HG02870 (cell line): ENCODE measurements at regions not wholly inside any gene's neighbourhood (a gene's known extent, or its start where the extent isn't known, plus 50 kb on each side); places are given as distances from the start of the nearest gene placed in this dataset.
"Not testable (repeated sequence)": the region's sequence is repeated elsewhere in the genome, so short reads cannot be mapped to it uniquely, and the experiment has no call there.

Experiments
- ATAC-seq: cut with Tn5 transposase; IDR thresholded peaks from one replicate; pipeline ENCODE4 v1.9.1; 2021; ENCODE audit warnings: mild to moderate bottlenecking, moderate library complexity; ENCODE audit not compliant: unreplicated experiment

DNA sequence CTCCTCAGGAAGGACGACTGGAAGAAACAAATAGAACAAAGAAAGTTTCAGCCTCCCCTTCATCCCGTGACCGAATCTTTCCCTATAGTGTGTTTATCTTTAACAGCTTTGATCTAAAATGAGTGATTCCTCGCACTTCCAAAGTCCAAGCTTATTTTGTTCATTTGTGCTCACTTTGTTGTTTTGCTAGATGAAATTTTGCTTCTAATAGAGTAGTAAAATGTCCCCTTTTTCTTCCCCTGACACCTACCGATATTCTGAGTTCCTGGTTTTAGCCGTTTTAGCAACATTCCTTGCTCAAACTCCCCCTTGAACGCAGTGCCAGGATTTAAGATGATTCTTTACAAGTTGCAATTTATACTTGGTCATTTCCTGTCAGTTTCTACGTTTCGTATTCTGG, 204.2 kb downstream of the FGF9 start:
- no peak for ATAC-seq

DNA sequence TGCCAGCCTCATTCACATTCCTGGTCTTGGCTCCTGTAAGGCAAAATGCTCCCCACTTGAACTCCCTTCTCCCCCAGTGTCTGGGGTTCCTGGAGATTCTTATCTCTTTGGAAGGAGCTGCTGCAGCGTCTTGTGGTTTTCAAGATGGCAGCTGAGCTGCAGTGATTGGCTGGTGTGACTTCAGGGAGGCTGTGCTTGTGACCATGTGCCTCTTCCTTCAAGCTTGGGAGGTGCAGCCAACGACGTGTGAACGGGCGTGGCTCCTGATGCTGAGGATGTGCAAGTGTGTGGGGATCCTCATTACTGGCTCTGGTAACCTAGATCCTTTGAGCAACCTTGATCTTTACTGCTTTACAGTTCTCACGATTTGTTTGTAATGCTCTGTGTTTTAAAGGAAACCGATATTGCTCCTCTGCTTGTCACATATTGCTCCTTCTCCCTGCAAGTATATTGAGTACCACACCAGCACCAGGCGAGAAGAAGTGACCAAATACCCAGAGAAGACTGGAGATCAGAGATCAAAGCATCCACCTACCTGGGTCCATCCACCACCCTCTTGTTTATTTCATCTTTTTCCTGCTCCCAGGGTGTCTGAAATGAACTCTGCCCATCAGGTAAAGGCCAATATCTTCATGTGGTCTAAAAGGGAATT, 208.5 kb downstream of the FGF9 start:
- ATAC-seq: no peak

DNA sequence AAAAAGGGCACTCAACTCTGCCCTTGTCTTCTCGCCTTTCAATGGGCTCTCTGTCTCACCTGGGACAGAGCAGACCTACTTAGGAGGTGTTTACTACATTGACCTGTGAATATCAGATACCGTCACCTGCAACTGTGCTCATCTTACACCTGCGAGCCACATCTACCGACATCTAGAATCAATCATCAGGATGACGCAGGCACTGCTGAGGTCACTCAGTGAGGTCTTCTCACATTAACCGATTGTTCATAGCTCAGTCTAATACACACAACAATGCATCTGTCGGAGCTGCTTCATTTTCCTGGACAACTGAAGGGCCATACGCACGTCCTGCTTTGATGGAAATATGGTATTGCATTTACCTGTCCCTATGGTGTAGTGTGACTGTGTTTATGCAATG, 211.9 kb downstream of the FGF9 start:
- no peak for ATAC-seq

DNA sequence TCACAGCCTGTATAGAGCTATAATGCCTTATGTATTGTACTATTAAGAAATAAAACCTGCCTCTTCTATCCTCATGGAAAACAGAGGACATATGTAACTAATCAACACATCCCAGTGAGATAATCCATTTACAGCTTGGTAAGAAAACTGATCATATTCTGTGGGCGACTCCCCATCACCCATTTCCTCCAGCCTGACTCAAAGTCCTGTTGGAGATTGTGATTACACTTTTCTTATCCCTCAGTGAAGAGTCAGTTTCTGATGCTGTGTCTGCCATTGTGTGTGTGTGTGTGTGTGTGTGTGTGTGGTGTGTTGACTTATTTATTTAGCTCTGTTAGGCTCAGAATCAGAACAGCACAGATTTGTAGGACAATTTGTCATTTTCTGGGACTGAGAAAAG, 212.8 kb downstream of the FGF9 start:
- no peak for ATAC-seq

DNA sequence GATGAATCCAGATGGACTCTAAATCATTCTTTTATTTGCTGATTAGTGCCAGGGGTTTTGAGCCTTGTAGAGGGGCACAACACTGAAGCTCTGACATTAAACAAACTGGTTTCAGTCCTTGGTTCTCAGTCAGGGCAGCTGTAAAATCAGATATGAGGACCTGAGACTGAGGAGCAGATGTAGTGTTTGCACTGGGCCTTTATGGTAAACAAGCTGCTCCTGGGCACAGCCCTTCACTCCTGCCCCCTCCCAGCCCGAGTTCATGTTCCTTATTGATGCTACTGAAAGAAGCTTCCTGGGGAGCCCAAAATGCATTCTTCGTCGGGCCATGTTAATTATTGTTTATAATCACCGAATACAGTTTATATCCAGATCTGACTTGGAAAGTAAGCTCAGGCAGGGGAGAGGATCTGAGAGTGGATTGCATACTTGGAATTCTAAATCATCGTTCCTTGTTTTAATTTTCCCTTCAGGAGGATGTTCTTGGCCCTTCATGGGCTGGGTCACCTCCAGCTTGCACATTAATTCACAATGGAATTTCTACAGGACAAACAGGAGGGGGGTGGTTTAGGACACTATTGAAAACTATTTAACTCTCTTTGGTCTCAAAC, 213.5 kb downstream of the FGF9 start:
- no peak for ATAC-seq

DNA sequence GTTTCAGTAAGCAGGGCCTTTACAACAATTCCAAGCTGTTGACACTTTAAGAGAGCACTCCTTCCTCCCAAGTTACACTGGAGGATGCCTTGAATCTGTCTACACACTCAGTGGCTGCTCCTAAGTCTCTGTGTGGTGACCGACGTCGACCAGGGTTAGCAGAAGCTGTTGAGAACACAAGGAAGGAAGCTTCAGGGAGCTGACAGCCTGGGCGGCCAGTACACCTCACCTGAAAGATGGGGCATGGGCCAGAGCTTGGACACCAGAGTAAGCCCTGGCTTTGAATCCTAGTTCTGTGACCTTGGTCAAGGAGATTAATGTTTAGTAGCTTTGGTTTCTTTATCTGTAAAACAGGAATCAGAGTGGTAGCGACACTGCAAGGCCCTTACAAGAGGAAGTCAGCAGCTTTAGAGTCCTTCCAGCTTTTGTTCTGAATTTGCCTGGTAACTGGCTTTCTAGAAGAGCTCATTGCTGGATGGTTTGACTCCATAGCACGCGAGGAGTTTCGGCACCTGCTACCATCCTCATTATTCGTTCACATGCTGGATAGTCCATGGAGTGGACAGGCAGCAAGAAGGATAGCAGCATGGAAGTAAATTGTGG, 214.2 kb downstream of the FGF9 start:
- ATAC-seq: no peak

DNA sequence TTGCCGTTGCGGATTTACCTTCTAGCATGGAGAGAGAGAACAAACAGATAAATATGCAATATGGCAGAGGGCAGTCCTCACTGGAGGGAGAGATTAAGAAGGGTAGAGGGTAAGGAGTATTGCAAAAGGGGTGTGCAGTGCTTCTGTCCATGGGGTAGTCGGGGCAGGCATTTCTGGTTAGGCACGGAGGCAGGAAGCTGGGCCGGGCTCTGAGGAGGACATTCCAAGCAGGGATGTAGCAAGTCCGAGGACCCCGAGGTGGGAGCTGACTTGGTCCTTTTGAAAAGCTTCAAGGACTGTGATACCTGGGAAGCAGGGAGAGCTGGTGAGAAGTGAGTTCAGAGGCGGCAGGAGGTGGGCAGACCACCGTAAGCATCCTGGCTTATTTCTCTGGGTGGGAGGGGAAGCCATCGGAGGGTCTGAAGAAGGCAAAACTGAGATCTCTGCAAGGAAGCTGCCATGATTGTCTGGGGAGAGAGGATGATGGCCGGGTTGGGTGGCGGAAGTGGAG, 214.9 kb downstream of the FGF9 start:
- ATAC-seq: no peak

DNA sequence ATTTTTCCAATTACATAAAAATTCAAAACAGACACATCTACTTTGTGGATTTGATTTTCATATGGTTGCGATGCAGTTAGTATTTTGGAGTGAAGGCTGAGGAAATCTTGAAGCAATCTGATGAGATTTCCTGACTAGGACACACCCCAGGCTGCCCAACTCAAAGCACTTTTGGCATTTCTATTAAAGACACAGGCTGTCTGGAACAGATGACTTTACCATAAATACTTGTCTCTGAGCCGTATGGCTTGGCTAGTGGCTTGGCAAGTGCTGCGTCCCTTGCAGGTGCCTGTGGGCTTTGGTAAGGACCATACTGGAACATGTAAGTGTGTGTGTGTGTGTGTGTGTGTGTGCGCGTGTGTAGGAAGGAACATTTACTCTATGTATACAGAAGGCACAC, 218.8 kb downstream of the FGF9 start:
- ATAC-seq: no peak

DNA sequence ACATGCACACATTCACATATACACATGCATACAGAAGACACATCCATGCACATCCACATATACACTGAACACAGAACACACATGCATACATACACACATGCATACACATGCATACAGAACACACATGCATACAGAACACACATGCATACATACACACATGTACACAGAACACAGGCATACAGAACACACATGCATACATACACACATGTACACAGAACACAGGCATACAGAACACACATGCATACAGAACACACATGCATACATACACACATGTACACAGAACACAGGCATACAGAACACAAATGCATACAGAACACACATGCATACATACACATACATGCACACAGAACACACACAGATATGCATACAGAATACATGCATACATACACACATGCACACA, 219.3 kb downstream of the FGF9 start:
- ATAC-seq: not testable (repeated sequence)

DNA sequence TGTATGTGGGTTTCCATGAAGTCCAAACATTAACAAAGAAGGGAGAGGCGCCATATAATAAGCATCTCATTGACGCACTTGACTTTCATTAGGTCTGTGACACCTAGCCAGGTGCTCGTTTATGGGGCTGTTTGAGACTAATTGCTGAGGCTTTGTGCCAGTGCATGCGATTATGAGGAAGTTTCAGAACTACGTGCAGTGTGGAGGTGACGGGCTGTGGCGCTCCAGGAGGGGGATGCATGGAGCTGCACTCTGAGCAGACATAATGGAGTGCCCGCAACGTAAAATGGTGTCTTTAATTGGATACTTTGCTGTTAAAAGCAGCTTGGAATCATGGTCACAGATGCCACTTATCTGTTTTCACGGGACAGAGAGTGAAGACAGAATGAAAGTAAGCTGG, 223.2 kb downstream of the FGF9 start:
- ATAC-seq: no peak

DNA sequence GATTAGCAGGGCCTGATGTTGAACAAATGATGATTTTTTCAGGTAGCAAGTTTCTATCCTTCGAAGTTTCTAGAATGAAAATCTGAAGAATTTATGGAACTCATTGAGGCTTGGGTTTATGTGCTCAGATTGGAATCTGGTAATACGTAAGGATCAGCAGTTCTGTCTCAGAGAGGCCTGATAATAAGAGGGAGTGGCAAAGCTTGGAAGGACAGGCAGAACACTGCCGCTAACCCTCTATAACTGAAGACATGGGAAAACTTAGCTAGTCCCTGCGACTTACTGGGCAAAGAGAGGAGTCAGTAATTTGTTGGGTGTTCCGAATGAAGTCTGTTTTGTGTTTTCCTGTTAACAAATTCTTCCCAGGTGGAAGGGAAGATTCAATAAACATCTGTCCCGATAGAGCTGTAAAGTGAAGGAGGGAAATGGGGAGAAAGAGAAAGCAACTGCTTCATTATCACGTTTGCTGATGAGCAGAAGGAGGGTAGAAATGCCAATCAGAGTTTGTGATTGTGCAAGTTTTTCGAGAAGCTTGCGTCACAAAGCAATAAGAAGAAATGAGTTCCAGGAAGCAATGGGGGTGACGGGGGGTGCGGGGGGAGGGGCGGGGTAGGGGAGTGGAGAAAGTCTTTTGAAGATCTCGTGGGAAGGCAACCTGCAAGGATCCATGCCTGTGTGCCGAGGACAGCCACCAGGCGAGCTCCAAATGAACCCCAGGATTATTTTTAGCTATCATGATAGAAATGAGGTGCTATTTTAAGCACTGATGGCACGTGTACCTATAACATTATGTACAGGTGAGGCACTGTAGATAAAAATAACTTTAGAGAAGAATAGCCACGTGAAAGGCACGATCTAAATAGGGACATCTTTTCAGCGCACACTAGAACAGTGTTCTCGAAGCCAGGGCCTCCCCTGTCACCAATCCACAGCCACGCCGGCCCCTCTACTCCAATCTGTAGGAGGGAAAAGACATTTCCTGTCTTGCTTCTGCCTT, 224.1 kb downstream of the FGF9 start:
- ATAC-seq: no peak

DNA sequence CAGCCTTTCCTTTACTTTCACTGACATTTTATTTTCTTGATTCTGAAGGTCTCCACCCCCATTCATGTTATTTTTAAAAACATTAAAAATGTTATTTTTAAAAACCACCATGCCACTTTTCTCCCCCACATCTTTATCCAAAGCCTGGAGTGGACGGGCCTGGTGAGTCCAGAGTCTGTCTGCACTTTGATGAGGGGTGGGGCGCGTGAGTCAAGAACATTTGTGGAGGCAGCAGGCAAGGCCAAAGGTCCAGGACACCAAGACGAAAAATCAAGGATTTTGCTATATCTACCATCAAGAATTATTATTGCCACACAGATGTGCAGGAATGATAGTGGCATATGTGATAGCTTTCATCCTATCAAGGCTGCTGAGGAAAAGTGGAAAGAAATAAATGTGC, 224.9 kb downstream of the FGF9 start:
- no peak for ATAC-seq

DNA sequence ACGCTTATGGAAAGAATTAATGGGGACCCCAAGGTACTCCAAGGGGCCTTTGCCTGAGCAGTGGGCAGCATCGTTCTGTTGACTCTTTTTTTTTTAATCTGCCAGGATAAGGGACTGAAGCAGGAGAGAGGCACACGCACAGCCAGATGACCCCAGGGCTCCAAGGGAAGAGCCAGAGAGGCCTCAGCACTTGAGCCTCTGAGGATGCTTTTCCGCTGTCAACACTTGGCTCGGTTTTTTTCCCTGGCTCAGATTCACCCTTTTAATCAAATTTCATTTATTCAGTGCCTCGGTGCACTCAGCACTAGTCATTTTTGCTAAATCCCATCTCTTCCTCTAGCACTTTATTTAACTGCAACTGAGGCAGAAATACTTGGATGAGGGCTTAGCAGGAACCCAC, 226.3 kb downstream of the FGF9 start:
- ATAC-seq: no peak

DNA sequence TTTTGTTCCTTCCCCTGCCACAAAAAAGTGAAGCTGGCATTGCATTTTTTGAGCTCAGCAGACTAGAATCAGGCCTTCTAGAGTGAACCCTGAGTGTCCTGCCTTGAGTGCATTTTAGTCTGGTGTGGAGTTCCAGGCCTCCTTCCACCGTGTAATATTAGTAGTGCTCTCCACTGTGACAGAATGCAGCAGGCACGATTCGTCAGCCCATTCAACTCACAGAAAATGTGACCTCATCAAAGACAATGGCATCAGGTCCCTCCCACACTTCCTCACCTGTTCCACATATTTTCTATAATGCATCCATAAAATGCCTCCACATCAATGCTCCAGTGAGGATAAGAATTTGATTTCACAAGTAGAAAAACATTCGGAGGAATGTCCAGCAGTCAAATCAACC, 227.6 kb downstream of the FGF9 start:
- ATAC-seq: no peak

DNA sequence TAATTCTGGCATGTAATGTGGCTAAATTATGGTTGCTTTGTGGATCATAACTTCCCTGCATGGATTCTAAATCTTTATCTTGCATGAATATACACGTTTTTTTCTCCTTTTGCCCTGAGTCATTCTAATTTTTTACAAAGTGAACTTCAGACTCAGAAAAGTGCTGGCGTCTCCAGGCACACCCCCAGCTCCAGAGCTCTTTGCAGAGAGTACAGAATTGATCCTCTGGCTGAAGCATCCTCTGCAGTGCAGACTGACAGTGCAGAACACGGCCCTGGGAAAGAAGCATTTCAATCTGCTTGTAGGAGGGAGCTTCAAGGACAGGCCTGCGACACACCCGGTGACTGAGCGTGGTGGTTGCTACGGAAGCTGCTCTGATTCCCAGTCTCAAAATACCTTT, 228.1 kb downstream of the FGF9 start:
- no peak for ATAC-seq

DNA sequence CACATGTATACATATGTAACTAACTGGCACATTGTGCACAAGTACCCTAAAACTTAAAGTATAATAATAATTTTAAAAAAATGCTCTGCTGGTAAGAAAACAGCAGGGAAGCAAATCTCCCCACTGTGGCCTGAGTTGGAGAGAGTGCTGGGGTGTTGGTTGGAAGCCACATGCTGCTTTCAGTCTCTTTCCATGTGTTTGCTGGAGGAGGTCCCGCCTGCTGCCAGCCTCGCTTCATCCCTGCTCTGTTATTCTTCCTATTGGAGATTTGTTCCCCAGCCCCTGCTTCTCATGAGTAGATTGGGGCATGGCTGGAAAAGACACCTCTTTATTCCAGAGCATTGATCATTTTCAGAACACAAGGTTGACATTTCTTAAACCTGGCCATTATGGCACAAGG, 230.5 kb downstream of the FGF9 start:
- no peak for ATAC-seq

DNA sequence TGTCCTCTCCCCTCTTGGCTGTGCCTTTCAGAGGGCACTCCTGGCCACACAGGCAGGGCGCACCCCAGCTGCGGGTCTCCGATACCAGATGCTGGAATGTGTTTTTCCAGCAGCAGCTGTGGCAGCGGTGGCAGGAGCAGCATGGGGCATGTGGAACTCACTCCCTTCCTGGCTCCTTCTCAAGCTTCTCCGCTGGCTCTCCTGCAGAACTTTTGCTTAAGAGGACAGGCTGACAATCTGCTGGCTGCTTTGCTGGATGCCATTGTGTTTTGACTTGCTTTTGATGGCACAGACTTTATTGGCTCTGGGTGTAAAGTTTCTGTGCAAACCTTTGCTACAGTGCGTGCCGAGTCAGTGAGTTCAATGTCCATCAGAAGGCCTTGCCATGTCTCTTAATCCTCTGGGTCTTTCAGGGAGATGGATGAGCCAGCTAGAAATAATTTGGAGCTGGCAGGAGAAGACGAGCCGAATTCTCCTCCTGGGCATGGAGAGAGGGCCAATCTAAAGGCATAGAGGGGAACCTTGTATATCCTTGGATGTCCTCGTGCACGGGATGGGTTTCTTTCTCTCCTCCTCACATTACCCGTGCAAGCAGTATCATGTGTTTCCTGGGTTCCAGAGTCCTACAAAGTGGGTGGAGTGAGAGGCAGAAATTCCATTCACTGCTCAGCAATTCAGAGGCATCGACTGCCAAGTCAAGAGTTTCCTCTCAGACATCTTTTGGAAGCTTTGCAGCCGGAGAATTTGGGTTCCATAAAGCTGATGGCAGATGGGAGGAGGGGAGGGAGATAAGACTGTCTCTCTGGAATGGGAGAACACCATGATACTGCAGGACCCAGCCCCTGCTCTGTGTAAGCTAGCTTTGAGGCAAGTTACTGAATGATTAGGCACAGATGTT, 231.2 kb downstream of the FGF9 start:
- ATAC-seq: no peak

DNA sequence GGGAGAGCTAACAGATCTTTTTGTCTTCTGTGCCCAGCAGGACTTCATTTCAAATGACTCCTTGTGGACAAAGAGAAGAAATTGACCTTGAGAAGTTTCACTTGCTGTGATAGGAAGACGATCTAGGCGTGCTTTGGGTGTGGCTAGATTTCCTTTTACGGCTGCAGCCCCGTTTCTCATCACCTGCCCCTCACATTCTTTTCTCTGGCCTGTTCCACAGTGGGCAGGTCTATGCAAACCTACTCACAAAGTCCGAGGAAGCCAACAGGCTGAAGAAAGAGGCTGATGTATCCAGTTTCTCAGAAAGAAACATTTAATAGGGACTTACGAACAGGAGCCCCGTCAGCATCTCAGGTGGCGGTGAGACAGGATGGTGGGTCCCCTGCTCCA, 231.8 kb downstream of the FGF9 start:
- no peak for ATAC-seq

DNA sequence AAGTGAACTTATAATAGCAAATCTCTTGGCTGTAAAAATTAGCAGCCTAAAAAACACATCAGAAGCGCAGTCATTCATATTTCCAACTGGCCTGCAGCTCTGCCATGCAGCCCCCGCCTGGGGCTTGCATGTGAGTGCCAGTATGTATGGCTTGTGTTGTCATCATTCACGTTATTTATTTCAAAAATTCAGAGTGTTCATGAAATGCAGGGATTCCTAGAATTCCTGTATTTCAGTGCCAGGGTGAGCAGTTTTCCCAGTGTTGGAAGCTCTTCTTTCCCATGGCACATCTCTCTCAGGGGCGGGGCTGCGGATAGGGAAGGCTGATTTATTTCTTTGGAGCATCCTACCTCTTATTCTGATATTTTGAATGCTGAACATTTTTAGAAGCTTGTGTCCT, 234.6 kb downstream of the FGF9 start:
- no peak for ATAC-seq

DNA sequence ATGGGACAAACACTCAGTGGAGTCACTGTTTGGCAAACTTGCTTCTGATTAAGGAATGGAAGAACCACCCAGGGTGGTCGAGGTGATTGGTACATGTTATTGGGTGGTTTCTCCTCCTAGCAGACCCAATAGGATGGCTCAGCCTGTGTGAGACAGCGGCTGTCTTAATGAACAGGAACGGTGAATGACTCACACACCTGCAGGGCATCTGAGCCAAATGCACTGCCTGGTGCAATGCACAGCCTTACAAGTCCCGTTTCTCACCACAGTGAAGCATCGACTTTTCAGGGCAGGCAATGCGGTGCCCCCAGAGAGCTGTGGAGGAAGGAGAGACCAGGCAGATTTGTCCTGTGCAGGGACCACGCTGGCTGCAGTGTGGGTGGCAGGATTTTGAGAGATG, 238.5 kb downstream of the FGF9 start:
- ATAC-seq: no peak
